Glutamatergic neuron (in vitro differentiated cells): ENCODE measurements at regions not wholly inside any gene's neighbourhood (a gene's known extent, or its start where the extent isn't known, plus 50 kb on each side); places are given as distances from the start of the nearest gene placed in this dataset.

Experiments
- DNase-seq: peaks from one replicate; pipeline ENCODE4 v3.0.0; 2022
- H3K27ac Mint-ChIP-seq: one replicate; pipeline ENCODE4 v1.8.0; 2020; ENCODE audit warnings: mild to moderate bottlenecking, mixed read lengths, inconsistent platforms; ENCODE audit not compliant: unreplicated experiment
- H3K27me3 Mint-ChIP-seq: one replicate; pipeline ENCODE4 v1.8.0; 2020; ENCODE audit warnings: mild to moderate bottlenecking, moderate library complexity, mixed read lengths, inconsistent platforms; ENCODE audit not compliant: unreplicated experiment
- H3K36me3 Mint-ChIP-seq: one replicate; pipeline ENCODE4 v1.8.0; 2020; ENCODE audit warnings: mild to moderate bottlenecking, mixed read lengths, inconsistent platforms; ENCODE audit not compliant: unreplicated experiment
- H3K4me1 Mint-ChIP-seq: one replicate; pipeline ENCODE4 v1.8.0; 2020; ENCODE audit warnings: mild to moderate bottlenecking, low read depth, mixed read lengths, inconsistent platforms; ENCODE audit not compliant: unreplicated experiment
- H3K4me3 Mint-ChIP-seq: one replicate; pipeline ENCODE4 v1.8.0; 2020; ENCODE audit warnings: mild to moderate bottlenecking, mixed read lengths, inconsistent platforms; ENCODE audit not compliant: unreplicated experiment
- H3K9me3 Mint-ChIP-seq: one replicate; pipeline ENCODE4 v1.8.0; 2020; ENCODE audit warnings: mild to moderate bottlenecking, moderate library complexity, mixed read lengths, inconsistent platforms; ENCODE audit not compliant: unreplicated experiment
- CTCF ChIP-seq: fragments of 200-600 bp; sonication (generic); IDR thresholded peaks from one replicate; pipeline ENCODE4 v1.5.0; 2021; ENCODE audit not compliant: partially characterized antibody, unreplicated experiment

GRCh38 chr22:47476231-47476630 lies 713.8 kb downstream of the TBC1D22A start:
- Mint-ChIP-seq H3K27ac (no peak overlapping the region), H3K4me1 (no peaks in the 10 kb centered on the region), H3K4me3 (no peak overlapping the region), H3K36me3 (no peaks in the 10 kb centered on the region), H3K27me3 (no peaks in the 10 kb centered on the region), H3K9me3 (peaks cover 7% of the 10 kb centered on the region)
- DNase-seq: no peak
- no peak for TF ChIP-seq CTCF

- DNase-seq: no peak
- TF ChIP-seq CTCF: no peak
- Mint-ChIP-seq H3K4me1 (no peaks in the 10 kb centered on the region), H3K27ac (no peak overlapping the region), H3K4me3 (no peak overlapping the region), H3K9me3 (peaks cover 10% of the 10 kb centered on the region), H3K27me3 (no peaks in the 10 kb centered on the region), H3K36me3 (no peaks in the 10 kb centered on the region)
Measured at GRCh38 chr22:47474895-47475294, 712.4 kb downstream of the TBC1D22A start.

GRCh38 chr22:47474464-47474863 lies 712.0 kb downstream of the TBC1D22A start:
- H3K27ac Mint-ChIP-seq: no peak overlapping the region
- peaks cover 10% of the 10 kb centered on the region for H3K9me3 Mint-ChIP-seq
- H3K4me1 Mint-ChIP-seq: no peaks in the 10 kb centered on the region
- no peak overlapping the region for H3K4me3 Mint-ChIP-seq
- DNase-seq: no peak
- H3K36me3 Mint-ChIP-seq: no peaks in the 10 kb centered on the region
- no peak for TF ChIP-seq CTCF
- H3K27me3 Mint-ChIP-seq: no peaks in the 10 kb centered on the region

GRCh38 chr22:47472636-47473035 lies 710.2 kb downstream of the TBC1D22A start:
- H3K36me3 Mint-ChIP-seq: no peaks in the 10 kb centered on the region
- no peak for TF ChIP-seq CTCF
- no peaks in the 10 kb centered on the region for H3K4me1 Mint-ChIP-seq
- H3K27ac Mint-ChIP-seq: no peak overlapping the region
- no peak for DNase-seq
- no peaks in the 10 kb centered on the region for H3K27me3 Mint-ChIP-seq
- no peak overlapping the region for H3K4me3 Mint-ChIP-seq
- H3K9me3 Mint-ChIP-seq: peaks cover 12% of the 10 kb centered on the region

- no peak for DNase-seq
- no peak for TF ChIP-seq CTCF
- Mint-ChIP-seq H3K27me3 (no peaks in the 10 kb centered on the region), H3K9me3 (peaks cover 15% of the 10 kb centered on the region), H3K4me3 (no peak overlapping the region), H3K36me3 (no peaks in the 10 kb centered on the region), H3K4me1 (no peaks in the 10 kb centered on the region), H3K27ac (no peak overlapping the region)
Measured at GRCh38 chr22:47471406-47471805, 709.0 kb downstream of the TBC1D22A start.
